GM12891 (cell line): ENCODE measurements at regions not wholly inside any gene's neighbourhood (a gene's known extent, or its start where the extent isn't known, plus 50 kb on each side); places are given as distances from the start of the nearest gene placed in this dataset.

Experiments used
- PAX5 ChIP-seq: IDR thresholded peaks from 2 replicates; pipeline ENCODE4 v1.6.1; 2011; ENCODE audit warnings: low read length, moderate library complexity, mild to moderate bottlenecking; ENCODE audit not compliant: insufficient read depth, severe bottlenecking
- POLR2A ChIP-seq: IDR thresholded peaks from 2 replicates; pipeline ENCODE4 v1.6.1; 2011; ENCODE audit warnings: low read depth, low read length, control low read depth
- POLR2AphosphoS5 ChIP-seq: IDR thresholded peaks from 2 replicates; pipeline ENCODE4 v1.6.1; 2011; ENCODE audit warnings: low read depth, low read length, control low read depth
- POU2F2 ChIP-seq: IDR thresholded peaks from 2 replicates; pipeline ENCODE4 v1.6.1; 2011; ENCODE audit warnings: low read depth, mild to moderate bottlenecking, control low read depth, low read length, moderate library complexity
- SPI1 ChIP-seq: IDR thresholded peaks from 2 replicates; pipeline ENCODE4 v1.6.1; 2011; ENCODE audit warnings: low read depth, low read length, control low read depth
- TAF1 ChIP-seq: IDR thresholded peaks from 2 replicates; pipeline ENCODE4 v1.6.1; 2011; ENCODE audit warnings: low read depth, low read length, control low read depth

DNA sequence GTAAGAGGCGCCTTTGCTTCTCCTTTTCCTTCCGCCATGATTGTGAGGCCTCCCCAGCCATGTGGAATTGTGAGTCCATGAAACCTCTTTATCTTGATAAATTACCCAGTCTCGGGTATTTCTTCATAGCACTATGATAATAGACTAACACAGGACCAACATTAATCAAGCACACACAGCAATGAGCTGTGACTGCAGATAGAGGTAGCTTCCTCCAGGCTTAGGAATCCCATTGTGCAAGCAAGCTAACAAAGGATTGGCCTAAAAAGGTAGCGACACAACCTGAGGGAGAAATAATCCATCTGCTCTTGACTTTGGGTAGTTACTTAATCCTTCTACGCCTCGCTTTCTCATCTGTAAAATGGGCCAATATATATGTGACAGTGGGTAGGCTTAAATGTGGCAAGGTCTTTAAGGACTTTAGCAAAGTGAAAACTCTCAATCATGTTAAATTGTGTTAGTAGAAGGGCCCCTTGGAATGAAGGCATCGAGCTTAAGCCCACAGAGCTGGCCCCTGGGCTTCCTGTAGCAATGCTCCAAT lies 393.6 kb downstream of the SOX9 start:
- TF ChIP-seq POLR2A = no peak
- no peak for TF ChIP-seq TAF1
- no peak for TF ChIP-seq POLR2AphosphoS5
- no peak for TF ChIP-seq SPI1
- no peak for TF ChIP-seq PAX5
- TF ChIP-seq POU2F2 = no peak
